GM19468 (cell line): ENCODE measurements at regions not wholly inside any gene's neighbourhood (a gene's known extent, or its start where the extent isn't known, plus 50 kb on each side); places are given as distances from the start of the nearest gene placed in this dataset.

ENCODE experiments used
- ATAC-seq: cut with Tn5 transposase; IDR thresholded peaks from one replicate; pipeline ENCODE4 v1.9.1; 2021; ENCODE audit warnings: mild to moderate bottlenecking, moderate library complexity, moderate number of reproducible peaks; ENCODE audit not compliant: unreplicated experiment; ENCODE audit errors: extremely low read depth

DNA sequence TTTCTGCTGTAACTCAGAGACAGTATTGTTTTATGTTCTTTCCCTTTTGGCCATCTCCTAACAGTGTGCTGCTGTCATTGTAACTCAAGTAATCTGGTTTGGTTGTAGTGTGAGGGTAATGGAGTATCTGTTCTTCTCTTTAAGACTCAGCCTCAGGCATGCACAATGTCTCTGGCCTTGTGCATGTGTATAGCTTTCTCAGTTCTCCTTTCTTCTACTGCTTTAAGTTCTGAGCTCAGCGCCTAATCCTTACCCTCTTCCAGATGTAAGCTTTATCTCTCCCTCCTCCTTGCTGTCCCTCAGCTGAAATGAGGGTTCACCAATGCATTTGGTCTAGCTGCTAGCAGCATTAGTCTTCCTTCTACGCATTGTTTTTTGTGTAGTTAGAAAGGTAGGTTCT is 1420.4 kb upstream of the PRMT6 start:
- ATAC-seq, result no peak

DNA sequence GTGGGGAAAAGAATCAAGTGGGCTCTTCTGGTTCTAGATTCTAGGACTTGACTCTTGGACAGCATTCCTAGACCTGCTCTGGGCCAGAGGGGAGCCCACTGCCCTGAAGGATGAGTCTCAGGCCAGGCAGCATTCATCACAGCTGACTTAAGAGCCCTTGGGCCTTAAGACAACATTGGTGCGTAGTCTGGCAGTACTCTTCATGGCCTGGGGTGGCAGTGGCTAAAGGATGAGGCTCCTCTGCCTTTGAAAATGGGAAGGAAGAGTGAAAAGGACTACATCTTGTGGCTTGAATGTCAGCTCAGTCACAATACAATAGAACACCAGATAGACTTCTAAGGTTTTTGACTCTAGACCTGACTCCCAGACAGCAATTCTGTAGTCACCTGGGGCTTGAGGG is 1415.1 kb upstream of the PRMT6 start:
- ATAC-seq, result no peak

DNA sequence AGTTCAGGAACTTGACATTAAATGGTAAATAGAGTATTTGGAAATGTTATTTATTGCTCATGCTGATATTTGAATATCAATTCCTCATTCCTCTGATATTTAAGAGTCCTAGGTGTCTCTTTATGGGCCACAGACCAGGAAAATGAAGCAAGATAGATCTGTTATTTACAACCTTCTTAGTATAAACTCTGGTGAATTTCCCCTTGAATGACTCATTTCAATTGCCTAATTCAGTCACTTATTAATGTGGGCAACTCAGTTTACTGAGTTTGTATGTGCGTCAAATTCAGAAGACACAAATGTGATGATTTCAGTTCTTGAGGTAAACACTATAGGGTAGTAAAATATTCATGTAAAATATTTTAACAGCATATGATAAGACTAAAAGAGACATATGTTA is 1404.4 kb upstream of the PRMT6 start:
- no peak for ATAC-seq

DNA sequence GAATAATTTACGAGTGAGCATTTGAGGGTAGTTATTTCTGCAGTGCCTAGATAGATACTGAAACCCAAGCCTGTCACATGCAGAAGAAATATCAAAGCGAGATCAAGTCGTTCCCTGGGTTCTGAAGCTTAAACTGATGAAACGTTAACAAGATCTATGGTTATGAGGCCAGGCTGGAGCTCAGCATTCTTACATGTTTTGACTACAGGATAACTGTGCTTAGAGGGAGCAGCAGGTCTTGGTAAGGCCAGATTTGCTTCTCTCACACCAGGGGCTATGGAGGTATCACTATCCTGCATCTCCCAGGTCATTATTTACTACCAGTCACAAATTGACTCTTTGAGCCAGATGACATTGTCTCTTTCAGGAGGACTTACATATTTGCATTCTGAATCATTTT is 1401.4 kb upstream of the PRMT6 start:
- no peak for ATAC-seq

DNA sequence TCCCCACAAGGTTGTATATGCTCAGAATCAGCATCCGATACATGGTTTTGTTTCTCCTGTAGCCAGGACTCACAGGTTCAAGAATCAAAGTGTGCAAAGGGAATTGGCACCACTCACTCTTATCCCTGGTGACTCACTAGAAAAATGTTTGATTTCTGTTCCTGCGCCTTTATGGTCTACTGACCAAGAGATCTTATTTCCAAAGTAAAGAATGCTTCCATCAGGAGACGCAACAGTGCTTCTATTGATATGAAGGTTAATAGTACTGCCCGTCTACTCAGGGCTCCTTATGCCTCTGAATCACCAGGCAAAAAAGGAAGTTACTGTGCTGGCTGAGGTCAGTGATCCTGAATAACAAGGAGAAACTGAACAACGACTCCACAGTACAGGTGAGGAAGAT is 1392.0 kb upstream of the PRMT6 start:
- ATAC-seq, result no peak

DNA sequence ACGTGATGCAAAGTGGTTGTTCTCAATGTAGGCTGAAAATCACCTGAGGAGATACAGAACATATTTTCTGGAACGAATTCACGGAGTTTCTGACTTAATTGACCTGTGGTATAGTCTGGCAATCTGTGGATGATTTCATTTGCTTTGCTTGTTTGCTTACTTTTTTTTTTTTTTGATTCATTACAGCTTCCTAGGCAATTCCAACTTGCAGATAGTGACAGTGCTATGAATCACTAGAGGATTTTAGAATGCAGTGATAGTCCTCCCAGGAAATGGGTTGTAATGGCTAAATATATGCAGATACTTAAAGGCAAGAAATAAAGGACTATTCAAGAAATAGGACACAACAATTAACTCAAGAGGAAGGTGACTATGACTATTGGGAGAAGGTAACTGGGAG is 1378.1 kb upstream of the PRMT6 start:
- no peak for ATAC-seq

DNA sequence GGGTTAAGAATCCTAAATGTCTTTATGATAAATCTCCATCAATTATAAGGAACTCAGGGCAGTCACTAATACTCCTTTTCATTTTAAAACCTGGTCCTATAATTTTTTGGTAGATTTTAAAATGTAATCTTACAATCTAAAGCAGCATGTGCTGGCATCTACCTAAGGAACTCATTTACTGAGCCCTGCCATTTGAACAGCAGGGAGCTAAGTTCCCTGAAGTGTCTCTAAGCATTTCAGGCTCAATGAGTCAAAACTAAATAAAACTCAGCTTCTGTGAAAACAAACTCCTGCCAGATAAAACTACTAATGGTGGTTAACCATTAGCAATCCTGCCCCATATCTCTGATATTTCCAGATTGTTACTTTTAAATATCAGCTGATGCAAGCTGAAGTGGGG is 1371.8 kb upstream of the PRMT6 start:
- no peak for ATAC-seq

DNA sequence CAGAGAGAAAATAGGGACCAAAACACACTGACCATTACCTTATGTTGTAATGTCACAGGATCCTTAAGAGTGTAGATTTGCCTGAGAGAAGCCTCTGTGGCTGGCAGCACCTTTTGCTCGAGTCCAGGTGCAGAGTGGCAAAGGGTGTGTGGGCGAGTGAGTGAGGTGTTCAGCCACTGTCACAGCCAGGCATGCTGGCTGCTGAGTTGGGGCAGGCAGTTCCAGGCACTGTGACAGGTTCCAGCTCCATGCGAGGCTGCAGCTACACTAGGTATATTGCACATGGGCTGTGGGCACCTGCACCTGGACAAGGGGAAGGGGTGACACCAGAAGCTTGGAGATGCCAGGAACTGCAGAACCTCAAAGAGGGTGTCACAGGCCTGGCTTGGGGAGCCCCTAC is 1370.4 kb upstream of the PRMT6 start:
- no peak for ATAC-seq

DNA sequence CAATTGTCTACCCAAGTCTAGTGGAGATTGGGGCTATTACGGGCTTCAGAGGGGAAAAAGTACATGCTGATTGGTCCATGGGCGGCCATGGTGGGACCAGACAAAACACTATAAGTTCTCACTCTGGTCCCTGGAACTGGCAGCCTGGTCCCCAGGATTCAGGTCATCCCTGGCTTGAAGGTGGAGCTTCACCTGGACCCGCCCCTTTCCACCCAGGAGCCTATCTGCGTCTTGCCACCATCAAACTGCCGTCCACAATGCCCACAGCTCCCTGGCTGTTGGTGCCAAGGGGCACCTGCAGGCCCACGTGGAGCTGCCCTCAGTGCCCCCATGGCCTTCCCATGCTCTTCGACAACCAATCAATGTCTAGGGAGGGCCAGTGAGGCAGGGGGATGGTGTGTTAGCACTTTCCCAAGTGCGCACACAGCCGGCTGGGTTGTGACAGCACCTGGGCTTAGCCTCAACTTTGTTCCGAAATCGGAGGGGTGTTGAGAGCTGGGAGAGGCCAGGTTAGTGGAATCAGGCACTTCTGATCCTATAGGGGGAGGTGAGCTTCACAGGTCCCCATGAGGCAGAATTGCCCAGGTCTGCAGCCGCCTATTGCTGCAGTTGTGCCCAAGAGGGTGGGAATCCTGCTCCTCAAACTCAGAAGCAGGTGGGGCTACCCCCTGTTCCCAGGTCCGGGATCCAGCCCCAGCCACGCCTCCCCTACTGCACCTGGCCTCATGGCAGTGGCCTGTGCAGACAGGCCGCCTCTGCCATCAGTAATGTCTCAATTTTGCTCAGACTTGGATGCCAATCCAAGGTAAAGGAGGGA is 1369.4 kb upstream of the PRMT6 start:
- no peak for ATAC-seq

DNA sequence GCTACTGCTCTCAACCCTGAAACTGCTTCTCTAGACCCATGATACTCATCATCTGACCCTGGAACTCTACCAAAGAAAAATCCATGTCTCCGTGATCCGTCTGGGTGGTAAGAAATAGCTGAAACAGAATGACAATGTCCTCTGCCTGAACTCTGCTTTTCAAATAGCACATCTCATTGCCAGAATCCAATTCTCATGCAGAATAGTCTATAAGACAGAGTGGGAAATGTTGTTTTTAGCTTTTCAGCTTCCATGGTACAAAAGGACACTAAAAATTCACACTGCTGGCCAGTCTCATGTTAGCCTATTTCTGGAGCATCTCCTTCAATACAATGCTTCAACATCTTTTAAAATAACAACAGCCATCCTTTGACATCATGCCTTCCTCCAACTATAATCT is 1355.8 kb upstream of the PRMT6 start:
- no peak for ATAC-seq

DNA sequence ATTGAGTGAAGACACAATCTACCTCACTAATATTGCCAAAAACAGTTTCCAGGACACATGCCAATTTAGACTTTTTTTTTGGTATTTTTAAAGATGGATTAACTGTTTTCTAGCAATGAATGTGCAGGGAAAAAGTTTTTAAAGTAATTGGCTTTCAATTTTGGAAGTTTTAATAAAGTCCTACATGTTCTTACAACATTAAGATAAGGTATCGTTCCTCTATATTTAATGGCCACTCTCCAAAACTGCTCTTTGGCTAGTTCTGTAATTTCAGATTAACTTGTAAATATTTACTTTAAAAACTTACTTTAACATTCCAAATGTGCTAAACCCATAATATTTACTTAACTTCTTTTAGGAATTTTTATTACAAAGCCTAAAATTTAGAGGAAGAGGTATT is 1332.2 kb upstream of the PRMT6 start:
- no peak for ATAC-seq

DNA sequence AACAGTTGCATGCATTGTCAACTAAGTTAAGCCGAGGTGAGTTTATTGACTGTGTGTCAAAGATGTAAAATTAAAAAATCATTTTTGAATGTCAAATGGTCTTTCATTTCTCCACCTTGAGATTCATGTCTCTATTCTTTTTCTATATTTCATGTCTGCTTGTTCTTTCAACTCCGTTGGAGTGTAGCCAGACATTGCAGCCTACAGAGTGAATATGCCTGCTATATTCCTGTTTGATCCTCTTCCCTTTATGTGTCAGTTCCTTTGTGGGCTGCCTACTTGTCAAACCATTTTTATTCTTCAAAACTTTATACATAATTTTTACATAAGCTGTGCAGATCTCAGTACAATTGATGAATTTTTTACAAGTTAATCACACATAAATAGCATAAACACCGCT is 1325.8 kb upstream of the PRMT6 start:
- ATAC-seq, result no peak

DNA sequence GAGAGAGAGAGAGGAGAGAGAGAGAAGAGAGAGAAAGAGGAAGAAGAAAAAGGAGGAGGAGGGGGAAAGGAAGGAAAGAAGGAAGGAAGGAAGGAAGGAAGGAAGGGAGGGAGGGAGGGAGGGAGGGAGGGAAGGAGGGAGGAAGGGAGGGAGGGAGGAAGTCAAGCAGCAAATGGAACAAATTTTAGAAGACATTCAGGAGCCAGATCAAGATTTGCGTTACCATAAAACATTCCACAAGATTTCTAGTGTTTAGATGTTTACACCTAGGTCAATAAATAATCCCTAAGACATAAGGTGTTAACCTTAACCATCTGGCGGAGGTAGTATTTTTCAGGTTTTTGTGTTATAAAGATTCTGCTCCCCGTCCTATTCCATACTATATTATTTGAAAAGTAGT is 1320.1 kb upstream of the PRMT6 start:
- no peak for ATAC-seq

DNA sequence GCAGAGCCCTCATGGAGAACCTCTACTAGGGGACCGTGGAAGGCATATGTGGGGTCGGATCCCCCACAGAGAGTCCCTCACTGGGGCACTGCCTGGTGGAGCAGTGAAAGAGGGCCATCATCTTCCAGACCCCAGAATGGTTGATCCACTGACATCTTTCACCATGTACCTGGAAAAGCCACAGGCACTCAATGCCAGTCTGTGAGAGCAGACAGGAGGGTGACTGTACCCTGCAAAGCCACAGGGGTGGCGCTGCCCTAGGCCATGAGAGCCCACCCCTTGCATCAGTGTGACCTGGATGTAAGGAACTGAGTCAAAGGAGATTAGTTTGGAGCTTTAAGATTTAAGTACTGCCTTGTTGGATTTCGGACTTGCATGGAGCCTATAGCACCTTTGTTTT is 1276.7 kb upstream of the PRMT6 start:
- ATAC-seq, result no peak

DNA sequence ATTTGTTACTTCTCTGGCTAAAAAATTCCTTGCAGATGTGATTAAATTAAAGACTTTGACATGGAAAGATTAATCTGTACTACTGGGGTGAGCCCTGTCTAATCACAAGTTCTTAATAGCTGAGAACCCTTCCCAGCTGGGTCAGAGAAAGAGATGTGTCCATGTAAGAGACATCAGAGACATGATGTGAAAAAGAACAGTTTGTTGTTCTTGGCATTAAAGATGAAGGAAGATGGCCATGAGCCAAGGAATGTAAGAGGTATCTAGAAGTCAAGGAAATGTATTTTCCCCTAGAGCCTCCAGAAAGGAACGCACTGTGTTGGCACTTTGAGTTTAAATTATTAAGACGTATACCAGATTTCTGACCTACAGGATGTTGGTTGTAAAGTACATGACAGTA is 1271.5 kb upstream of the PRMT6 start:
- no peak for ATAC-seq

DNA sequence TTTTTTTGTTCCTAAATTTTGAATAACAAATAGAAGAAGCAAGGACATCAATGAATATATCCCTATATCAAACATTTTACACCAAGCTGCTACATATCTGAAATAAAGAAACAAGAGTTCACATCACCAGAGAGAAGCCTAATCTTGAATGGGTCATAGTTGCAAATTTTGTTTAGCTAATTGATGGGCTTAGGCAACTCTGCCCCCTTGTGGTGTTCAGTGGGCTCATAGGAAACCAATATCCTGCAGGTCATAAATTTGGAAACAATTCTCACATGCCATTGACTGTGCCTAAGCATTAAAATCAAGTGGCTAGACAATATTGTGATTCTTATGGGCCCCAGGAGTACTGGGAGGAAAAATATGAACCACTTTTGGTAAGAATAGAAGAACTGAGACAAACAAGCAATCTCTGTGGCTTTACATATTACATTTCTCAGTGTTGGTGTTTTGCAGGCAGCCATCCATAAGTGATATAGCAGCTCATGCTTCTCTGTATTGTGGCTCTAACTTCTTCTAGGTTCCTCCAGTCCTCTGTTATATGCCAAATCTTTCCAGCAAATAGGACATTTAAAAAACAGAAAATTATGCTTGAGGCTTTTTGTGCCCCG is 1262.8 kb upstream of the PRMT6 start:
- no peak for ATAC-seq

DNA sequence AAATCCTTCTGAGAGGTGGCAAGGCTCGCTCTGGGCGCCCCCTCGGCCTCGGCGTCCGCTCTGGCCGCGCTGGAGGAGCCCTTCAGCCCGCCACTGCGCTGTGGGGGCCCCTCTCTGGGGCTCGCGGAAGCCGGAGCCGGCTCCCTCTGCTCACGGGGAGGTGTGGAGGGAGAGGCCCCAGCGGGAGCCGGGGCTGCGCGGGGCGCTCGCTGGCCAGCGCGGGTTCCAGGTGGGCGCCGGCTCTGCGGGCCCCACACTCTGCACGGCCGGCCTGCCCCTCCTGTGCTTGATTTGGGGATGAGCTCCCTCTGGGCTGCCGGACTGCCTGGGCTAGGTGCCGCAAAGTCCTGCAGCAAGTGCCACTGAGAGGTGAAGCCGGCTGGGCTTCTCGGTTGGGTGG is 1260.7 kb upstream of the PRMT6 start:
- no peak for ATAC-seq

DNA sequence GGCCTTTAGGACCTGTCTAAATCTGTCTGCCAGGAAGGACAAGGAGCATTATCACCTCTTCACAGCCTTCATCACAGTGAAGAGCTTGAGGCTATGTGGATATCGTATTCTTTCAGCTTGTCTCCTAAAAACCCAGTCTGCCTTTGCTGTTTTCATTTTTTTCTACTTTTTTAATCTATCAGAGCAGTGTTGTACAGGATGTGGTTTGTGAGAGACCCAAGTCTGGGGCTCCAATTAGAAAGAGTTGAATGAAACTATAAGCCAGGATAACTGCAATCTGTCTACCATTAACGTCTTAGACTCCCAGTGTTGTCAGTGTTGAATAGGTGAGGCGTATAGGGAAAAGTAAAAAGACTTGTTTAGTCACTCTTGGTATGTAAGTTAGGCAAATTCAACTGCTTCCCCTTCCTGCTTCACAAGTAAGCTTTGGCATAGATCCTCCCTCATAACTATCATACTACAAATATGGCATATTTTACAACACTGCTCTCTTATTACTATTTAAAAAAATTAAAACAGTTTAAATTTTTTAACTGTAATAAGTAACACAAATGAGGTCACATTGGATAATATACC is 1225.8 kb upstream of the PRMT6 start:
- no peak for ATAC-seq

DNA sequence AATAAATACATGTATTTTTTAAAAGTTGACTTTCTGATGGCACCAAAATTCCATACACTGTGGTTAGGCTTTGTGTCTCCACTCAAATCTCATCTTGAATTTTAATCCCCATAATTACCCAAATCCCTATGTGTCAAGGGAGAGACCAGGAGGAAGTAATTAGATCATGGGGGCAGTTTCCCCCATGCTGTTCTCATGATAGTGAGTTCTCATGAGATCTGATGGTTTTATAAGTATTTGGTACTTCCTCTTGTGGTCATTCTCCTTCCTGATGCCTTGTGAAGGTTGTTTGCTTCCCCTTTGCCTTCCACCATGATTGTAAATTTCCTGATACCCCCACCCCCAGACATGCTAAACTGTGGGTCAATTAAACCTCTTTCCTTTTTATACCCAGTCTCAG is 1218.4 kb upstream of the PRMT6 start:
- no peak for ATAC-seq

DNA sequence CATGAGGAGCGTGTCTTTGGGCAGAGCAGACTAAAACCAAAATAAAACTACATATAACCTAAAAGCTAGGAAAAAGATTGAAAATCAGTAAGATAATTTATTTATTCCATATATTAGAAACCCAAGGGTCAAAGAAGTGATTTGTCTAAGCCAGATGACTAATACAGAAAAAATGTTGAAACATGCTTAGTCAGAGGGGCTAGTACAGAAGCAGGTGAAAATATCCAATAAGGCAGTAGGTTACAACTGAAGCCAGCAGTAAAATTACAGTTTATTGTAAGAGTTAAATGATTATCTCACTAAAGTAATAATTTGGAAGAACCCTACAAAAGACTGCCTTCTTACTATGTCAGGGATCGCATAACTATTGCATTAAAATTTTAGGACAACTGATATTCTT is 1190.9 kb upstream of the PRMT6 start:
- ATAC-seq, result no peak

DNA sequence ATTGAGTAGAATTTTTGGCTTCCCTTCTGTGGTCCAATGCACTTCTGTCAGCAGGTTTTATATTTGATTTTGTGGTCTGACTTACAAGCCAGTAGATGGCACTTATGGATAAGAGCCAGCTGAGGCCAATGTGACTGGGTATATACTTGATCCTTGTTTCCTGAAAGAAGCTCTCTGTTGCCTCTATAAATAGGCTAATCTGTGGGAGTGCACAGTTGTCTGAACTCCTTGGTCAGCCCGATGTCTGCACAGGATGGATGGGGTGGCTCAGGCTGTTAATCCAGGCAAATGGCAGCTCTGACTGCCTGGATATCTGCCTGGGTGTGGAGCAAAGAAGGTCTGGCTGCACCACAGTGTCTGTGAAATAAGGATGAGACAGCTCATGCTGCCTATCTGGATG is 1183.7 kb upstream of the PRMT6 start:
- ATAC-seq, result no peak

DNA sequence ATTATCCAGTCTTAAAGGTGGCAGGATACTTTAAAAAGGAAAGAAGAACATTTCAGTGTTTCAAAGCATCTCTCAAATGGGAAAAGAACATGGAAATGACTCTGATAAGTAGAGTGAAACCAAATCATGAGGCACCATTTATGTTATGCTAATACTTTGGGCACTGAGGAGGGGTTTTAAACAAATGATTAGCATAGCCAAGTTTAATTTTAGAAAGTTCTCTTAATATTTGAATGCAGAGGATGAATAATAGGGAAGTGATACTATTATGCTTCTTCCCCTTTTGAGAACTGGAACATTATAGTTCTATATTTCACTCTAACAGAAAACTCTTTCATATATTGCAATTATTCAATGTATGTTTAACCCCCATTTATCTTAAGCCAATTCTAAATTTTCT is 1181.9 kb upstream of the PRMT6 start:
- peak; percentile 46 for ATAC-seq
